ENCODE measurements at regions not wholly inside any gene's neighbourhood (a gene's known extent, or its start where the extent isn't known, plus 50 kb on each side); places are given as distances from the start of the nearest gene placed in this dataset.

DNA sequence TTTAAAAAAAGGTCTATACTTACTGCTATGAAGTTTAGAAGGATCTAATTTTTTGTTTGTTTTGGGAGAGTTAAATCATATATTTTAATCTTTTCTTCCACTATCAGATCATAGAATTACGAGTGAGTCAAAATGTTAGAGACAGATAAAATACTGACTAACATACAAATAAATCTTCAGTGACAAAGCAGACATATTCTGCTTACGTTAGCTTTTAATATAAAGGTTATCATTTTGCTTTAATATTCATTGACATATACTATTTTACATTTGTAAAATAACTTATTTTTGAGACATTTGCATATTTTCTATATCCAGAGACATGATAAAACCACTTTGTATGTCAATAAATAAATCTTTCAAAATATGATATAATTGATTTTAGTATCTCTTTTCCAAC is 64.6 kb upstream of the GABRA1 start (continued):
- TF ChIP-seq, protein P1, sequence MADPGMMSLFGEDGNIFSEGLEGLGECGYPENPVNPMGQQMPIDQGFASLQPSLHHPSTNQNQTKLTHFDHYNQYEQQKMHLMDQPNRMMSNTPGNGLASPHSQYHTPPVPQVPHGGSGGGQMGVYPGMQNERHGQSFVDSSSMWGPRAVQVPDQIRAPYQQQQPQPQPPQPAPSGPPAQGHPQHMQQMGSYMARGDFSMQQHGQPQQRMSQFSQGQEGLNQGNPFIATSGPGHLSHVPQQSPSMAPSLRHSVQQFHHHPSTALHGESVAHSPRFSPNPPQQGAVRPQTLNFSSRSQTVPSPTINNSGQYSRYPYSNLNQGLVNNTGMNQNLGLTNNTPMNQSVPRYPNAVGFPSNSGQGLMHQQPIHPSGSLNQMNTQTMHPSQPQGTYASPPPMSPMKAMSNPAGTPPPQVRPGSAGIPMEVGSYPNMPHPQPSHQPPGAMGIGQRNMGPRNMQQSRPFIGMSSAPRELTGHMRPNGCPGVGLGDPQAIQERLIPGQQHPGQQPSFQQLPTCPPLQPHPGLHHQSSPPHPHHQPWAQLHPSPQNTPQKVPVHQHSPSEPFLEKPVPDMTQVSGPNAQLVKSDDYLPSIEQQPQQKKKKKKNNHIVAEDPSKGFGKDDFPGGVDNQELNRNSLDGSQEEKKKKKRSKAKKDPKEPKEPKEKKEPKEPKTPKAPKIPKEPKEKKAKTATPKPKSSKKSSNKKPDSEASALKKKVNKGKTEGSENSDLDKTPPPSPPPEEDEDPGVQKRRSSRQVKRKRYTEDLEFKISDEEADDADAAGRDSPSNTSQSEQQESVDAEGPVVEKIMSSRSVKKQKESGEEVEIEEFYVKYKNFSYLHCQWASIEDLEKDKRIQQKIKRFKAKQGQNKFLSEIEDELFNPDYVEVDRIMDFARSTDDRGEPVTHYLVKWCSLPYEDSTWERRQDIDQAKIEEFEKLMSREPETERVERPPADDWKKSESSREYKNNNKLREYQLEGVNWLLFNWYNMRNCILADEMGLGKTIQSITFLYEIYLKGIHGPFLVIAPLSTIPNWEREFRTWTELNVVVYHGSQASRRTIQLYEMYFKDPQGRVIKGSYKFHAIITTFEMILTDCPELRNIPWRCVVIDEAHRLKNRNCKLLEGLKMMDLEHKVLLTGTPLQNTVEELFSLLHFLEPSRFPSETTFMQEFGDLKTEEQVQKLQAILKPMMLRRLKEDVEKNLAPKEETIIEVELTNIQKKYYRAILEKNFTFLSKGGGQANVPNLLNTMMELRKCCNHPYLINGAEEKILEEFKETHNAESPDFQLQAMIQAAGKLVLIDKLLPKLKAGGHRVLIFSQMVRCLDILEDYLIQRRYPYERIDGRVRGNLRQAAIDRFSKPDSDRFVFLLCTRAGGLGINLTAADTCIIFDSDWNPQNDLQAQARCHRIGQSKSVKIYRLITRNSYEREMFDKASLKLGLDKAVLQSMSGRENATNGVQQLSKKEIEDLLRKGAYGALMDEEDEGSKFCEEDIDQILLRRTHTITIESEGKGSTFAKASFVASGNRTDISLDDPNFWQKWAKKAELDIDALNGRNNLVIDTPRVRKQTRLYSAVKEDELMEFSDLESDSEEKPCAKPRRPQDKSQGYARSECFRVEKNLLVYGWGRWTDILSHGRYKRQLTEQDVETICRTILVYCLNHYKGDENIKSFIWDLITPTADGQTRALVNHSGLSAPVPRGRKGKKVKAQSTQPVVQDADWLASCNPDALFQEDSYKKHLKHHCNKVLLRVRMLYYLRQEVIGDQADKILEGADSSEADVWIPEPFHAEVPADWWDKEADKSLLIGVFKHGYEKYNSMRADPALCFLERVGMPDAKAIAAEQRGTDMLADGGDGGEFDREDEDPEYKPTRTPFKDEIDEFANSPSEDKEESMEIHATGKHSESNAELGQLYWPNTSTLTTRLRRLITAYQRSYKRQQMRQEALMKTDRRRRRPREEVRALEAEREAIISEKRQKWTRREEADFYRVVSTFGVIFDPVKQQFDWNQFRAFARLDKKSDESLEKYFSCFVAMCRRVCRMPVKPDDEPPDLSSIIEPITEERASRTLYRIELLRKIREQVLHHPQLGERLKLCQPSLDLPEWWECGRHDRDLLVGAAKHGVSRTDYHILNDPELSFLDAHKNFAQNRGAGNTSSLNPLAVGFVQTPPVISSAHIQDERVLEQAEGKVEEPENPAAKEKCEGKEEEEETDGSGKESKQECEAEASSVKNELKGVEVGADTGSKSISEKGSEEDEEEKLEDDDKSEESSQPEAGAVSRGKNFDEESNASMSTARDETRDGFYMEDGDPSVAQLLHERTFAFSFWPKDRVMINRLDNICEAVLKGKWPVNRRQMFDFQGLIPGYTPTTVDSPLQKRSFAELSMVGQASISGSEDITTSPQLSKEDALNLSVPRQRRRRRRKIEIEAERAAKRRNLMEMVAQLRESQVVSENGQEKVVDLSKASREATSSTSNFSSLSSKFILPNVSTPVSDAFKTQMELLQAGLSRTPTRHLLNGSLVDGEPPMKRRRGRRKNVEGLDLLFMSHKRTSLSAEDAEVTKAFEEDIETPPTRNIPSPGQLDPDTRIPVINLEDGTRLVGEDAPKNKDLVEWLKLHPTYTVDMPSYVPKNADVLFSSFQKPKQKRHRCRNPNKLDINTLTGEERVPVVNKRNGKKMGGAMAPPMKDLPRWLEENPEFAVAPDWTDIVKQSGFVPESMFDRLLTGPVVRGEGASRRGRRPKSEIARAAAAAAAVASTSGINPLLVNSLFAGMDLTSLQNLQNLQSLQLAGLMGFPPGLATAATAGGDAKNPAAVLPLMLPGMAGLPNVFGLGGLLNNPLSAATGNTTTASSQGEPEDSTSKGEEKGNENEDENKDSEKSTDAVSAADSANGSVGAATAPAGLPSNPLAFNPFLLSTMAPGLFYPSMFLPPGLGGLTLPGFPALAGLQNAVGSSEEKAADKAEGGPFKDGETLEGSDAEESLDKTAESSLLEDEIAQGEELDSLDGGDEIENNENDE (IDR thresholded peaks at IDR 0.05; ENCODE audit: insufficient replicate concordance, low read length) = no peak
- TF ChIP-seq, protein P2, sequence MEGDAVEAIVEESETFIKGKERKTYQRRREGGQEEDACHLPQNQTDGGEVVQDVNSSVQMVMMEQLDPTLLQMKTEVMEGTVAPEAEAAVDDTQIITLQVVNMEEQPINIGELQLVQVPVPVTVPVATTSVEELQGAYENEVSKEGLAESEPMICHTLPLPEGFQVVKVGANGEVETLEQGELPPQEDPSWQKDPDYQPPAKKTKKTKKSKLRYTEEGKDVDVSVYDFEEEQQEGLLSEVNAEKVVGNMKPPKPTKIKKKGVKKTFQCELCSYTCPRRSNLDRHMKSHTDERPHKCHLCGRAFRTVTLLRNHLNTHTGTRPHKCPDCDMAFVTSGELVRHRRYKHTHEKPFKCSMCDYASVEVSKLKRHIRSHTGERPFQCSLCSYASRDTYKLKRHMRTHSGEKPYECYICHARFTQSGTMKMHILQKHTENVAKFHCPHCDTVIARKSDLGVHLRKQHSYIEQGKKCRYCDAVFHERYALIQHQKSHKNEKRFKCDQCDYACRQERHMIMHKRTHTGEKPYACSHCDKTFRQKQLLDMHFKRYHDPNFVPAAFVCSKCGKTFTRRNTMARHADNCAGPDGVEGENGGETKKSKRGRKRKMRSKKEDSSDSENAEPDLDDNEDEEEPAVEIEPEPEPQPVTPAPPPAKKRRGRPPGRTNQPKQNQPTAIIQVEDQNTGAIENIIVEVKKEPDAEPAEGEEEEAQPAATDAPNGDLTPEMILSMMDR (IDR thresholded peaks at IDR 0.05; ENCODE audit: control extremely low read depth in 1 of 3, insufficient read depth in 1 of 3, low read depth in 1 of 3, low read length in 3 of 3) = no peak
- no peak for TF ChIP-seq NANOG (IDR thresholded peaks at IDR 0.05; ENCODE audit: insufficient read depth, low read depth, low read length, poor library complexity, severe bottlenecking)
- TF ChIP-seq, protein P3, sequence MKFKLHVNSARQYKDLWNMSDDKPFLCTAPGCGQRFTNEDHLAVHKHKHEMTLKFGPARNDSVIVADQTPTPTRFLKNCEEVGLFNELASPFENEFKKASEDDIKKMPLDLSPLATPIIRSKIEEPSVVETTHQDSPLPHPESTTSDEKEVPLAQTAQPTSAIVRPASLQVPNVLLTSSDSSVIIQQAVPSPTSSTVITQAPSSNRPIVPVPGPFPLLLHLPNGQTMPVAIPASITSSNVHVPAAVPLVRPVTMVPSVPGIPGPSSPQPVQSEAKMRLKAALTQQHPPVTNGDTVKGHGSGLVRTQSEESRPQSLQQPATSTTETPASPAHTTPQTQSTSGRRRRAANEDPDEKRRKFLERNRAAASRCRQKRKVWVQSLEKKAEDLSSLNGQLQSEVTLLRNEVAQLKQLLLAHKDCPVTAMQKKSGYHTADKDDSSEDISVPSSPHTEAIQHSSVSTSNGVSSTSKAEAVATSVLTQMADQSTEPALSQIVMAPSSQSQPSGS (IDR thresholded peaks at IDR 0.05; ENCODE audit: low read length) = no peak
- TF ChIP-seq SIN3A (conservative IDR thresholded peaks at IDR 0.05 in 1 of 2, IDR thresholded peaks at IDR 0.05 in 1 of 2; ENCODE audit: low read depth in 1 of 2, low read length in 2 of 2) = no peak
- TF ChIP-seq POLR2AphosphoS5 (IDR thresholded peaks at IDR 0.05; ENCODE audit: low read depth, low read length) = no peak
- TF ChIP-seq SIRT6 (IDR thresholded peaks at IDR 0.05; ENCODE audit: low read length) = no peak

Data from H1 (cell line).